Hepatocyte (in vitro differentiated cells): ENCODE measurements at regions not wholly inside any gene's neighbourhood (a gene's known extent, or its start where the extent isn't known, plus 50 kb on each side); places are given as distances from the start of the nearest gene placed in this dataset.

Experiments
- EZH2 ChIP-seq: fragments of 200-600 bp; sonication (generic); IDR thresholded peaks from 2 replicates; pipeline ENCODE4 v1.6.1; 2016; ENCODE audit warnings: antibody characterized with exemption, mild to moderate bottlenecking, borderline replicate concordance
- EZH2phosphoT487 ChIP-seq: fragments of 200-600 bp; sonication (generic); IDR thresholded peaks from one replicate; pipeline ENCODE4 v1.6.1; 2018; ENCODE audit warnings: antibody characterized with exemption, mild to moderate bottlenecking, low read depth, moderate library complexity; ENCODE audit not compliant: unreplicated experiment, severe bottlenecking
- TF ChIP-seq, protein P1 (sequence below): fragments of 200-600 bp; sonication (generic); IDR thresholded peaks from 2 replicates; pipeline ENCODE4 v1.5.1; 2016; ENCODE audit warnings: antibody characterized with exemption, mild to moderate bottlenecking; ENCODE audit not compliant: poor library complexity

DNA sequence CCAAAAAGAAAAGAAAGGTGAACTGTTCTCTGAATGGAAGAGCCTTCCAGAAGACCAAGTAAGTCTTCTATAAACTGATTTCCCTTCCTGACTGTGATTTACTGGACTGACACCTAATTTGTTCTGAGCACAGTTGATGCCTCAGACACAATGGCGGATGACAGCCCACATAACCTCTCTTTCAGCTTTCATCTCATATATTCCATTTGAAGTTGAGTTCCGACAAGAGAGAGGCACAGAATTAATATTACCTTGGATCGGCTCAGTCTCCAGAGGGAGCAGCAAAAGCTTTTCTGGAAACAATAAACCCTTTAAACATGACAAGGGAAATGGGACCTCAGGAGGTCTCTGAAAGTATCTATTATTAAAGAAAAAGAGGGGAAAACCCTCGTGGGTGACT, 638.7 kb upstream of the SETBP1 start:
- TF ChIP-seq, protein P1, sequence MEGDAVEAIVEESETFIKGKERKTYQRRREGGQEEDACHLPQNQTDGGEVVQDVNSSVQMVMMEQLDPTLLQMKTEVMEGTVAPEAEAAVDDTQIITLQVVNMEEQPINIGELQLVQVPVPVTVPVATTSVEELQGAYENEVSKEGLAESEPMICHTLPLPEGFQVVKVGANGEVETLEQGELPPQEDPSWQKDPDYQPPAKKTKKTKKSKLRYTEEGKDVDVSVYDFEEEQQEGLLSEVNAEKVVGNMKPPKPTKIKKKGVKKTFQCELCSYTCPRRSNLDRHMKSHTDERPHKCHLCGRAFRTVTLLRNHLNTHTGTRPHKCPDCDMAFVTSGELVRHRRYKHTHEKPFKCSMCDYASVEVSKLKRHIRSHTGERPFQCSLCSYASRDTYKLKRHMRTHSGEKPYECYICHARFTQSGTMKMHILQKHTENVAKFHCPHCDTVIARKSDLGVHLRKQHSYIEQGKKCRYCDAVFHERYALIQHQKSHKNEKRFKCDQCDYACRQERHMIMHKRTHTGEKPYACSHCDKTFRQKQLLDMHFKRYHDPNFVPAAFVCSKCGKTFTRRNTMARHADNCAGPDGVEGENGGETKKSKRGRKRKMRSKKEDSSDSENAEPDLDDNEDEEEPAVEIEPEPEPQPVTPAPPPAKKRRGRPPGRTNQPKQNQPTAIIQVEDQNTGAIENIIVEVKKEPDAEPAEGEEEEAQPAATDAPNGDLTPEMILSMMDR: no peak
- TF ChIP-seq EZH2 (no peak), EZH2phosphoT487 (no peak)
